ENCODE measurements at regions not wholly inside any gene's neighbourhood (a gene's known extent, or its start where the extent isn't known, plus 50 kb on each side); places are given as distances from the start of the nearest gene placed in this dataset.
A peak's percentile ranks its signal among the peaks of the same experiment; 100 is the strongest.

DNA sequence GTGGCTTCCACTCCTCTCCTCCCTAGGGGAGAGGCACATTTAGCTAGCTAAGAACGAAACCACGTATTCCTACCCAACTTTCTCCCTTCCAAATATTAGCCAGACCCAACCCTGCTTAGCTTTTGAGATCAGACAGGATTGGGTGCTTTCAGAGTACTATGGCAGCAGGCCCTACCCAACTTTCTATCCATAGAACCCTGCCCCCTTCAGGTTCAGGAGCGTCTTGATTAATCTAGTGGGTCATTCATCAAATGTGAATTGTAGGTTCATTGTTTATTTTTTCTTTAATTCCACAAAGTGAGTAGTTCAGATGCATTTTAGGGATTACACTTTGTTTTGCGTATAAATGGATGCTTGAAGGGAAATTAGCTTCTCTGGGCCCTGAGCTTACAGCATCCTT lies 188.3 kb downstream of the MIB1 start:
- Histone ChIP-seq H3K36me3 (replicated peaks) (no peaks in the 10 kb centered on the region), H3K27me3 (ENCODE audit: low read depth) (0 out of 2 replicates have a peak, but pooled peaks cover 2% of the 10 kb centered on the region), H3K4me1 (no peaks in the 10 kb centered on the region), H3K4me3 (no peak overlapping the region), H3K9me3 (no peaks in the 10 kb centered on the region)
- peak in 1 of 2 experiments; percentile 5 for DNase-seq (ENCODE audit: low spot score in 2 of 2)
- in situ Hi-C loops (cut with MboI; ENCODE audit: low sequenced_read_pairs), result no loop called here

- H3K36me3 ChIP-seq (replicated peaks), result no peaks in the 10 kb centered on the region
- H3K4me3 ChIP-seq, result no peak overlapping the region
- H3K9me3 ChIP-seq, result no peaks in the 10 kb centered on the region
- 0 out of 2 replicates have a peak, but pooled peaks cover 2% of the 10 kb centered on the region for H3K27me3 ChIP-seq (ENCODE audit: low read depth)
- H3K4me1 ChIP-seq, result no peaks in the 10 kb centered on the region
- in situ Hi-C loops (cut with MboI; ENCODE audit: low sequenced_read_pairs), result no loop called here
- DNase-seq (ENCODE audit: low spot score in 2 of 2), result no peak
Observed at GRCh38 chr18:21930177-21930576, 189.6 kb downstream of the MIB1 start.

DNA sequence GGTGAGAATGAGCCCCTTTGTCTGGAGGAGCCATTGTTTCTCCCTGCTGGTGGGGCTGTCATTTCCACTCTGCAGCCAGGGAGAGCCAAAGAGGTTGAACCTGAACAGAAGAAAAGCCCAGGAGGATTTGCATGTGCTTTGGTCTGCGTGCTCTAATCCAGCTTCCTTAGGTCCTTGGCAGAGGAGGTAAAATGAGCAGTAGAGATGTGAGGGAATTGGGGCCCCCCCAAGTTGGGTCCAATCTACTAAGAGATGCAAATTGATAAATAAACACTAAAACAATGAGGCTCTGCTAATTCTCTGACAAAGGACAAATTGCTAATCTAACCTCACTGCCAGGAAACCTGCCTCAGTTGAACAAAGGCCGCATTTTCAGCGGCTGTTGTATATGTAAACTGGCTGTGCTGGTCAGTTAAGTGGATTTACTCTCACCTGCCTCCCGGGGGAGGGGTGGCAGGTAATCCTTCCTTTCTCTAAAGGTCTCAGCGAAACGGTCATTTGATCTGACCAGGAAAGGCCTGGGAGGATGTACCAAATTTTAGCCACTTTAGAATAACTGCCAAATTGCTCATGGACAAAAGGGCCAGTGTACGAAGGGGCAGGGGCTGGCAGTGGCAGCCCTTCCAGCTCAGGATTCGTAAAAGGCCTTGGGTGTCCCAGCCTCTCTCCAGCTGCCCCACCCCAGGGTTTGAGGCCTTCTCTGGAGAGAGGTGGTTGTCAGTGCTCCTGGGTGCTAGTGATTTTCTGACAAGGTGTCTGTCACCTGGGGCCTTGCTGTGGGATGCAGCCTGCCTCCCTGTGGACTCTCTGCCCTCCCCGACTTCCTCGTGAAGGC lies 193.6 kb downstream of the MIB1 start:
- in situ Hi-C loops (cut with MboI; ENCODE audit: low sequenced_read_pairs), result no loop called here
- Histone ChIP-seq H3K27me3 (ENCODE audit: low read depth) (no peaks in the 10 kb centered on the region), H3K36me3 (replicated peaks) (no peaks in the 10 kb centered on the region), H3K4me3 (no peak overlapping the region), H3K9me3 (no peaks in the 10 kb centered on the region), H3K4me1 (no peaks in the 10 kb centered on the region)
- DNase-seq (ENCODE audit: low spot score in 2 of 2), result no peak

DNA sequence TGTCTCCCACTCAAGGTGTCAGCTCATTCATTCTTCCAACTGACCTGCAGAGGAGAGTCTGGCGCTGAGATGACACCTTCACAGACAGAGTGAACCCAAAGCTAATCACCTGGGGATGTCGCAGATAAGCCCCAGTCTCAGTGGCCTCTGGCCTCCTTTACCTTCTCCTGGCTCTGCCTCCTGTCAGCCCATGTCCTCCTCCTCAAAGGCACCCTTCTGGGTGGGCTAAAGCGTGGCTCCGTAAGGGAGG lies 194.1 kb downstream of the MIB1 start:
- no peak overlapping the region for H3K4me3 ChIP-seq
- no peak for DNase-seq (ENCODE audit: low spot score in 2 of 2)
- H3K36me3 ChIP-seq (replicated peaks), result no peaks in the 10 kb centered on the region
- in situ Hi-C loops (cut with MboI; ENCODE audit: low sequenced_read_pairs), result no loop called here
- no peaks in the 10 kb centered on the region for H3K4me1 ChIP-seq
- no peaks in the 10 kb centered on the region for H3K27me3 ChIP-seq (ENCODE audit: low read depth)
- H3K9me3 ChIP-seq, result no peaks in the 10 kb centered on the region

DNA sequence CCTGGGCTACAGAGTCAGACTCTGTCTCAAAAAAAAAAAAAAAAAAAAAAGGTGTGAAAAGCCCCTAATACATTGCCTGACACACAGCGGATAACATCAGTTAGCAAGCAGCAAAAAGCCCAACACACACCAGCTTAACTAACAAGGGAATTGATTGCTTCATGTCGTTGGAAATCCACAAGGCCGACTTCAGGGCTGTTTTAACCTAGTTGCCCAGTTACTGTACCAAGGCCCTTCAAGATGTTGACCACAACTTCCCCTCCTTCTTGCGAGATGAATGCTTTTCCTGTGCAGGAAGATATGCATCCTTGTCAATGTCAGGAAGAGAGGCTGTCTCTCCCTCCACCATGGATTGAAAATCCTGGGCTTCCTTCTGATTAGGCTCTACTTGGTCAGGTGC lies 202.9 kb downstream of the MIB1 start:
- H3K4me3 ChIP-seq, result no peak overlapping the region
- no peaks in the 10 kb centered on the region for H3K9me3 ChIP-seq
- H3K36me3 ChIP-seq (replicated peaks), result no peaks in the 10 kb centered on the region
- DNase-seq (ENCODE audit: low spot score in 2 of 2), result no peak
- in situ Hi-C loops (cut with MboI; ENCODE audit: low sequenced_read_pairs), result no loop called here
- peaks cover 3% of the 10 kb centered on the region; the same call in 1 of the 2 replicates for H3K27me3 ChIP-seq (ENCODE audit: low read depth)
- no peaks in the 10 kb centered on the region for H3K4me1 ChIP-seq

DNA sequence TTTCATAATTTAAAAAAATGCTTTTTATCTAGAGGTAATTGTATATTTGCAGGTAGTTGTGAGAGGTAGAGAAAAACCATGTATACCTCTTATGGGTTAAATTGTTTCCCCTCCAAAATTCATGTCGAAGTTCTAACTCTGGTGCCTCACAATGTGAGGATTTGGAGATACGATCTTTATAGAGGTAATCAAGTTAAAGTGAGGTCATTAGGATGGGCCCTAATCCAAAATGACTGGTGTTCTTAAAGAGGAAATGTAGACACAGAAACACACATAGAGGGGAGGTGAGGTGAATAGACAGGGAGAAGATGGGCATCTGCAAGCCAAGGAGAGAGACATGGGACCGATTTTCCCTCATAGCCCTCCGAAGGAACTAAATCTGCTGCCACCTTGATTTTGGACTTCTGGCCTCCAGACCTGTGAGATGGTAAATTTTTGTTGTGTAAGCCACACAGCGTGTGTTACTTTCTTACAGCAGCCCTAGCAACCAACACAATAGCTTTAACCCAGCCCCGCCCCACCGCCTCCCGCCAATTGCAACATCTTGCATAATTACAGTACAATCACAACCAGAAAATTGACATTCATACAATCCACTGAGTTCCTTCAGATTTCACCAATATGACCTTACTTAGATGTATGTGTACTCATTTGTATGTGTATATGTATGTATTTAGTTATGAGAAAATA lies 208.9 kb downstream of the MIB1 start:
- in situ Hi-C loops (cut with MboI; ENCODE audit: low sequenced_read_pairs), result no loop called here
- DNase-seq (ENCODE audit: low spot score in 2 of 2), result peak in 1 of 2 experiments; percentile 13
- no peaks in the 10 kb centered on the region for H3K9me3 ChIP-seq
- H3K36me3 ChIP-seq (replicated peaks), result no peaks in the 10 kb centered on the region
- H3K4me3 ChIP-seq, result no peak overlapping the region
- H3K4me1 ChIP-seq, result no peaks in the 10 kb centered on the region
- peaks cover 9% of the 10 kb centered on the region for H3K27me3 ChIP-seq (ENCODE audit: low read depth)

GRCh38 chr18:21955757-21956652 lies 213.4 kb upstream of the GATA6 start:
- H3K4me1 ChIP-seq, result no peaks in the 10 kb centered on the region
- DNase-seq (ENCODE audit: low spot score in 2 of 2), result peak; percentile 55 to 88
- no peak overlapping the region for H3K4me3 ChIP-seq
- no peaks in the 10 kb centered on the region for H3K36me3 ChIP-seq (replicated peaks)
- H3K9me3 ChIP-seq, result no peaks in the 10 kb centered on the region
- H3K27me3 ChIP-seq (ENCODE audit: low read depth), result 0 out of 2 replicates have a peak, but pooled peaks cover 3% of the 10 kb centered on the region
- in situ Hi-C loops (cut with MboI; ENCODE audit: low sequenced_read_pairs), result no loop called here

- Histone ChIP-seq H3K36me3 (replicated peaks) (no peaks in the 10 kb centered on the region), H3K9me3 (no peaks in the 10 kb centered on the region), H3K4me1 (no peaks in the 10 kb centered on the region), H3K27me3 (ENCODE audit: low read depth) (0 out of 2 replicates have a peak, but pooled peaks cover 3% of the 10 kb centered on the region), H3K4me3 (no peak overlapping the region)
- no peak for DNase-seq (ENCODE audit: low spot score in 2 of 2)
- in situ Hi-C loops (cut with MboI; ENCODE audit: low sequenced_read_pairs), result no loop called here
Observed at GRCh38 chr18:21958263-21958662, 211.1 kb upstream of the GATA6 start.

- H3K36me3 ChIP-seq (replicated peaks), result no peaks in the 10 kb centered on the region
- H3K27me3 ChIP-seq (ENCODE audit: low read depth), result 0 out of 2 replicates have a peak, but pooled peaks cover 3% of the 10 kb centered on the region
- in situ Hi-C loops (cut with MboI; ENCODE audit: low sequenced_read_pairs), result no loop called here
- no peaks in the 10 kb centered on the region for H3K9me3 ChIP-seq
- DNase-seq (ENCODE audit: low spot score in 2 of 2), result no peak
- H3K4me3 ChIP-seq, result no peak overlapping the region
- H3K4me1 ChIP-seq, result no peaks in the 10 kb centered on the region
Observed at GRCh38 chr18:21958707-21959450, 210.5 kb upstream of the GATA6 start.

GRCh38 chr18:21960189-21960588 lies 209.2 kb upstream of the GATA6 start:
- no peak for DNase-seq (ENCODE audit: low spot score in 2 of 2)
- no peaks in the 10 kb centered on the region for H3K9me3 ChIP-seq
- in situ Hi-C loops (cut with MboI; ENCODE audit: low sequenced_read_pairs), result no loop called here
- H3K27me3 ChIP-seq (ENCODE audit: low read depth), result 0 out of 2 replicates have a peak, but pooled peaks cover 3% of the 10 kb centered on the region
- H3K4me1 ChIP-seq, result no peaks in the 10 kb centered on the region
- no peaks in the 10 kb centered on the region for H3K36me3 ChIP-seq (replicated peaks)
- no peak overlapping the region for H3K4me3 ChIP-seq

DNA sequence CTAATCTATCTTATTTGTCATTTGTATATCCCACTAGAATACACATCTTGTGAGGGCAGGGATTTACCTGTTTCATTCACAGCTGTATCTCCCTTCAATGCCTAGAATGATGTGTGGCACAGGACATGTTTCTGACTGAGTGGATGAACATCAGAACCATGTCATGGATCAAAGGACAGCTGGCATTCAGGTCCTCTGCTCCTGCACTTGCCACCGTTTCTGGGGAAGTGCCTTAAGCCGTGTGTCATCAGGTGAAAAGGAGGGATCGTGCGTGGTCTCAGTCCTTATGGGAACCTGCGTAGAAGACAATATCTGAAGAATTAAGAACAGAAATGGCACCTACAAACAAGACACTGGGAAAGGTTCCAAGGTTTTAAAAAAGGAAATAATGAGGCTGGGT lies 206.1 kb upstream of the GATA6 start:
- Histone ChIP-seq H3K27me3 (ENCODE audit: low read depth) (no peaks in the 10 kb centered on the region), H3K36me3 (replicated peaks) (no peaks in the 10 kb centered on the region), H3K4me1 (no peaks in the 10 kb centered on the region), H3K4me3 (no peak overlapping the region), H3K9me3 (no peaks in the 10 kb centered on the region)
- DNase-seq (ENCODE audit: low spot score in 2 of 2), result no peak
- in situ Hi-C loops (cut with MboI; ENCODE audit: low sequenced_read_pairs), result no loop called here

GRCh38 chr18:21968338-21968737 lies 201.1 kb upstream of the GATA6 start:
- H3K36me3 ChIP-seq (replicated peaks), result no peaks in the 10 kb centered on the region
- no peak for DNase-seq (ENCODE audit: low spot score in 2 of 2)
- no peaks in the 10 kb centered on the region for H3K9me3 ChIP-seq
- peaks cover 7% of the 10 kb centered on the region; the same call in 1 of the 2 replicates for H3K4me1 ChIP-seq
- in situ Hi-C loops (cut with MboI; ENCODE audit: low sequenced_read_pairs), result no loop called here
- H3K4me3 ChIP-seq, result no peak overlapping the region
- no peaks in the 10 kb centered on the region for H3K27me3 ChIP-seq (ENCODE audit: low read depth)

DNA sequence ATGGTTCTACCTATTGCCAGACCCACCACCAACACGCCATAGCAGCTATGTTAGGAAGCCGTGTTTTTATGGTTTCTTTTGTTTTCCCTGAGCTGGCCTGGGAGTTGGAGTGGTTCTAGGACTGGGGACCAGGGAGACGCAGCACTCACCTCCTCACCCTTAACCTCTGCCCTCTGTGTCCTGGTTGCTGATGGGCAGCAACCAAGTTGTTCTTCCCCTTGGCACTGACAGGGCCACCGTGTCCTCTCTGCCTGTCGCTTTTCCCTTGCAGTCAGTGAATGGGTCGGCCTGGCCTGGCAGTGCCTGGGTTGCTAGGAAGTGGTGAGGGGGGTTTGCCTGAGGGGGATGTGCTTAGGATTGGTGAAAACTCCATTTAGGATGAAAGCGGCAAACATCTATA lies 197.1 kb upstream of the GATA6 start:
- Histone ChIP-seq H3K36me3 (replicated peaks) (no peaks in the 10 kb centered on the region), H3K9me3 (no peaks in the 10 kb centered on the region), H3K27me3 (ENCODE audit: low read depth) (no peaks in the 10 kb centered on the region), H3K4me3 (no peak overlapping the region), H3K4me1 (peaks cover 7% of the 10 kb centered on the region; the same call in 1 of the 2 replicates)
- in situ Hi-C loops (cut with MboI; ENCODE audit: low sequenced_read_pairs), result no loop called here
- DNase-seq (ENCODE audit: low spot score in 2 of 2), result no peak

Measured in HAP-1 (cell line).